HEK293 (cell line): ENCODE measurements at regions not wholly inside any gene's neighbourhood (a gene's known extent, or its start where the extent isn't known, plus 50 kb on each side); places are given as distances from the start of the nearest gene placed in this dataset.

Experiments used
- CTCF ChIA-PET: fragments of 350-600 bp; formaldehyde crosslinking; extraction: SDS; loops from one replicate; lab custom pipeline; 2021; ENCODE audit warnings: antibody characterized with exemption; lab: Yijun Ruan, JAX
- POLR2A ChIA-PET: fragments of 300-600 bp; formaldehyde crosslinking; extraction: SDS; loops from one replicate; lab custom pipeline; 2020; ENCODE audit warnings: antibody characterized with exemption, inconsistent platforms; lab: Yijun Ruan, JAX
- H3K27ac ChIP-seq: fragments of 200-500 bp; sonication (Bioruptor generic); 2 replicates; pipeline ENCODE4 v1.5.1; 2014; ENCODE audit warnings: low read depth, low read length, control low read depth, inconsistent platforms; ENCODE audit errors: extremely low read depth
- H3K36me3 ChIP-seq, 2 experiments: fragments of 200-500 bp in 1 of 2; sonication (Bioruptor generic) in 1 of 2; 1 replicate in 1 of 2; 2 replicates in 1 of 2; pipeline ENCODE4 v1.5.1; 2014 to 2017; ENCODE audit warnings: inconsistent platforms in 2 of 2, low read length in 2 of 2; ENCODE audit not compliant: control insufficient read depth in 2 of 2, insufficient read depth in 1 of 2
- H3K4me1 ChIP-seq: fragments of 200-500 bp; sonication (Bioruptor generic); 2 replicates; pipeline ENCODE4 v1.5.1; 2014; ENCODE audit warnings: mild to moderate bottlenecking, low read length, inconsistent platforms; ENCODE audit not compliant: control insufficient read depth, insufficient read depth
- H3K4me3 ChIP-seq: 2 replicates; pipeline ENCODE4 v1.5.1; 2011; ENCODE audit warnings: low read depth, mild to moderate bottlenecking, control low read depth, low read length, moderate library complexity
- H3K9me3 ChIP-seq: fragments of 200-500 bp; sonication (Bioruptor generic); 2 replicates; pipeline ENCODE4 v1.5.1; 2014; ENCODE audit warnings: low read depth, low read length, inconsistent platforms; ENCODE audit not compliant: control insufficient read depth, insufficient read depth
- ATF2 ChIP-seq: fragments of 450-650 bp; formaldehyde crosslinking; IDR thresholded peaks from 2 replicates; pipeline ENCODE4 v1.5.1; 2016; ENCODE audit warnings: missing biosample characterization, missing genetic modification characterization, low read depth
- BCL11B ChIP-seq: fragments of 450-650 bp; formaldehyde crosslinking; IDR thresholded peaks from 2 replicates; pipeline ENCODE4 v1.5.1; 2016; ENCODE audit warnings: low read depth, missing biosample characterization, missing genetic modification characterization
- GLIS1 ChIP-seq: fragments of 450-650 bp; formaldehyde crosslinking; IDR thresholded peaks from 2 replicates; pipeline ENCODE4 v1.5.1; 2016; ENCODE audit warnings: missing biosample characterization, missing genetic modification characterization
- IKZF3 ChIP-seq: fragments of 450-650 bp; IDR thresholded peaks from 2 replicates; pipeline ENCODE4 v1.5.0; 2018; ENCODE audit warnings: missing biosample characterization, mild to moderate bottlenecking, missing genetic modification characterization, moderate library complexity
- MYNN ChIP-seq: fragments of 450-650 bp; formaldehyde crosslinking; IDR thresholded peaks from 2 replicates; pipeline ENCODE4 v1.5.1; 2016; ENCODE audit warnings: missing biosample characterization, missing genetic modification characterization, borderline replicate concordance
- OVOL3 ChIP-seq: fragments of 450-650 bp; formaldehyde crosslinking; IDR thresholded peaks from 2 replicates; pipeline ENCODE4 v1.5.1; 2016; ENCODE audit warnings: missing biosample characterization, missing genetic modification characterization
- PRDM10 ChIP-seq: fragments of 450-650 bp; formaldehyde crosslinking; IDR thresholded peaks from 2 replicates; pipeline ENCODE4 v1.5.1; 2016; ENCODE audit warnings: missing biosample characterization, missing genetic modification characterization
- SETDB1 ChIP-seq: IDR thresholded peaks from one replicate; pipeline ENCODE4 v1.6.1; 2017; ENCODE audit warnings: mild to moderate bottlenecking, low read length, moderate library complexity, mixed read lengths; ENCODE audit not compliant: insufficient read length
- YY1 ChIP-seq: fragments of 450-650 bp; formaldehyde crosslinking; IDR thresholded peaks from 2 replicates; pipeline ENCODE4 v1.5.1; 2018; ENCODE audit warnings: missing biosample characterization, missing genetic modification characterization
- ZFP37 ChIP-seq: fragments of 450-650 bp; formaldehyde crosslinking; IDR thresholded peaks from 2 replicates; pipeline ENCODE4 v1.5.1; 2016; ENCODE audit warnings: missing biosample characterization, missing genetic modification characterization
- ZIC2 ChIP-seq: fragments of 450-650 bp; formaldehyde crosslinking; IDR thresholded peaks from 2 replicates; pipeline ENCODE4 v1.5.1; 2016; ENCODE audit warnings: missing biosample characterization, missing genetic modification characterization
- ZNF16 ChIP-seq: fragments of 450-650 bp; formaldehyde crosslinking; IDR thresholded peaks from 2 replicates; pipeline ENCODE4 v1.5.1; 2016; ENCODE audit warnings: low read depth, missing biosample characterization, missing genetic modification characterization
- ZNF169 ChIP-seq: fragments of 450-650 bp; formaldehyde crosslinking; IDR thresholded peaks from 2 replicates; pipeline ENCODE4 v1.5.1; 2016; ENCODE audit warnings: missing biosample characterization, missing genetic modification characterization
- ZNF211 ChIP-seq: fragments of 450-650 bp; formaldehyde crosslinking; IDR thresholded peaks from 2 replicates; pipeline ENCODE4 v1.5.1; 2016; ENCODE audit warnings: low read depth, missing biosample characterization, missing genetic modification characterization
- ZNF239 ChIP-seq: fragments of 450-650 bp; formaldehyde crosslinking; IDR thresholded peaks from 2 replicates; pipeline ENCODE4 v1.5.1; 2016; ENCODE audit warnings: missing biosample characterization, missing genetic modification characterization
- ZNF292 ChIP-seq: fragments of 450-650 bp; formaldehyde crosslinking; IDR thresholded peaks from 2 replicates; pipeline ENCODE4 v1.5.1; 2016; ENCODE audit warnings: low read depth, missing biosample characterization, missing genetic modification characterization, borderline replicate concordance
- ZNF302 ChIP-seq: fragments of 450-650 bp; formaldehyde crosslinking; IDR thresholded peaks from 2 replicates; pipeline ENCODE4 v1.5.1; 2016; ENCODE audit warnings: missing biosample characterization, missing genetic modification characterization, low read depth
- ZNF341 ChIP-seq: fragments of 450-650 bp; formaldehyde crosslinking; IDR thresholded peaks from 2 replicates; pipeline ENCODE4; 2016; ENCODE audit warnings: low read depth, missing biosample characterization, missing genetic modification characterization
- ZNF394 ChIP-seq: fragments of 450-650 bp; formaldehyde crosslinking; IDR thresholded peaks from 2 replicates; pipeline ENCODE4 v1.5.1; 2016; ENCODE audit warnings: missing biosample characterization, missing genetic modification characterization, mild to moderate bottlenecking, moderate library complexity, borderline replicate concordance
- ZNF404 ChIP-seq: fragments of 450-650 bp; formaldehyde crosslinking; IDR thresholded peaks from 2 replicates; pipeline ENCODE4 v1.5.1; 2017; ENCODE audit warnings: missing biosample characterization, missing genetic modification characterization
- ZNF48 ChIP-seq: fragments of 450-650 bp; formaldehyde crosslinking; IDR thresholded peaks from 2 replicates; pipeline ENCODE4 v1.5.1; 2016; ENCODE audit warnings: missing biosample characterization, missing genetic modification characterization
- ZNF513 ChIP-seq: fragments of 450-650 bp; IDR thresholded peaks from 2 replicates; pipeline ENCODE4 v1.5.1; 2018; ENCODE audit warnings: missing biosample characterization, missing genetic modification characterization
- ZNF548 ChIP-seq: fragments of 450-650 bp; formaldehyde crosslinking; IDR thresholded peaks from 2 replicates; pipeline ENCODE4 v1.5.1; 2016; ENCODE audit warnings: missing biosample characterization, missing genetic modification characterization
- ZNF571 ChIP-seq: fragments of 450-650 bp; formaldehyde crosslinking; IDR thresholded peaks from 2 replicates; pipeline ENCODE4 v1.5.0; 2017; ENCODE audit warnings: missing biosample characterization, missing genetic modification characterization
- ZNF785 ChIP-seq: fragments of 450-650 bp; formaldehyde crosslinking; IDR thresholded peaks from 2 replicates; pipeline ENCODE4 v1.5.1; 2016; ENCODE audit warnings: missing biosample characterization, missing genetic modification characterization
- ZNF837 ChIP-seq: fragments of 450-650 bp; formaldehyde crosslinking; IDR thresholded peaks from 2 replicates; pipeline ENCODE4 v1.5.1; 2016; ENCODE audit warnings: missing biosample characterization, missing genetic modification characterization
- ZXDB ChIP-seq: fragments of 450-650 bp; formaldehyde crosslinking; IDR thresholded peaks from 2 replicates; pipeline ENCODE4 v1.5.1; 2016; ENCODE audit warnings: missing biosample characterization, missing genetic modification characterization

- TF ChIP-seq ZNF239 (tag by site-specific recombination) (no peak), GLIS1 (no peak), SETDB1 (no peak), MYNN (tag by site-specific recombination) (no peak), ZXDB (tag by site-specific recombination) (no peak), ZNF571 (tag by site-specific recombination) (no peak)
Measured at GRCh38 chr19:23507446-23507845, 112.2 kb upstream of the ZNF91 start (continued).

- POLR2A ChIA-PET = no interaction called here
- no peak overlapping the region for H3K4me3 ChIP-seq
- H3K27ac ChIP-seq = no peak overlapping the region
- no peaks in the 10 kb centered on the region for H3K4me1 ChIP-seq
- no peaks in the 10 kb centered on the region for H3K9me3 ChIP-seq
- TF ChIP-seq YY1 (tag by site-specific recombination) (no peak), ATF2 (tag by site-specific recombination) (no peak), ZNF302 (tag by site-specific recombination) (no peak), ZNF169 (tag by site-specific recombination) (no peak), ZNF292 (tag by site-specific recombination) (no peak), ZNF394 (tag by site-specific recombination) (no peak), BCL11B (tag by site-specific recombination) (no peak), OVOL3 (tag by site-specific recombination) (no peak), ZNF513 (tag by site-specific recombination) (no peak)
- H3K36me3 ChIP-seq = no peaks in the 10 kb centered on the region
- CTCF ChIA-PET = no interaction called here
Measured at GRCh38 chr19:23505738-23506137, 110.5 kb upstream of the ZNF91 start.

GRCh38 chr19:23482829-23483228 is 87.6 kb upstream of the ZNF91 start:
- POLR2A ChIA-PET = no interaction called here
- CTCF ChIA-PET = no interaction called here

More at GRCh38 chr19:23482829-23483228, 87.6 kb upstream of the ZNF91 start:
- Histone ChIP-seq H3K4me3 (no peak overlapping the region), H3K9me3 (no peaks in the 10 kb centered on the region; the same call in 1 of the 2 replicates), H3K36me3 (no peaks in the 10 kb centered on the region), H3K4me1 (no peaks in the 10 kb centered on the region), H3K27ac (no peak overlapping the region)
- no peak for TF ChIP-seq IKZF3 (tag by site-specific recombination)
- TF ChIP-seq ZNF785 (tag by site-specific recombination) = no peak
- TF ChIP-seq PRDM10 (tag by site-specific recombination) = no peak
- TF ChIP-seq ZNF211 (tag by site-specific recombination) = no peak
- no peak for TF ChIP-seq ZIC2
- no peak for TF ChIP-seq ZNF341 (tag by site-specific recombination)
- TF ChIP-seq ZNF16 (tag by site-specific recombination) = no peak
- no peak for TF ChIP-seq ZNF548 (tag by site-specific recombination)
- no peak for TF ChIP-seq GLIS1
- no peak for TF ChIP-seq ZNF837 (tag by site-specific recombination)
- no peak for TF ChIP-seq ZNF404
- TF ChIP-seq ZFP37 (tag by site-specific recombination) = no peak
- no peak for TF ChIP-seq ZNF48
